Loucy (cell line): ENCODE measurements at regions not wholly inside any gene's neighbourhood (a gene's known extent, or its start where the extent isn't known, plus 50 kb on each side); places are given as distances from the start of the nearest gene placed in this dataset.

ENCODE experiments used
- H2AFZ ChIP-seq: fragments of 200-600 bp; sonication (generic); 2 replicates; pipeline ENCODE4 v1.6.0; 2016; ENCODE audit warnings: antibody characterized with exemption, mild to moderate bottlenecking, low read length, moderate library complexity
- H3F3A ChIP-seq: fragments of 200-600 bp; 2 replicates; pipeline ENCODE4 v1.6.0; 2016; ENCODE audit warnings: antibody characterized with exemption, low read depth, mild to moderate bottlenecking
- H3K27me3 ChIP-seq: fragments of 200-600 bp; sonication (generic); 2 replicates; pipeline ENCODE4 v1.6.1; 2014; ENCODE audit warnings: low read length, mild to moderate bottlenecking; ENCODE audit not compliant: insufficient read depth, poor library complexity, severe bottlenecking
- H3K36me3 ChIP-seq: fragments of 200-600 bp; sonication (generic); 2 replicates; pipeline ENCODE4 v1.6.1; 2016; ENCODE audit warnings: low read length; ENCODE audit not compliant: insufficient read depth
- H3K4me1 ChIP-seq: fragments of 200-600 bp; sonication (generic); 2 replicates; pipeline ENCODE4 v1.5.1; 2014; ENCODE audit warnings: low read length, mild to moderate bottlenecking; ENCODE audit not compliant: insufficient read depth, poor library complexity, severe bottlenecking
- H3K4me2 ChIP-seq: fragments of 200-600 bp; sonication (generic); 2 replicates; pipeline ENCODE4 v1.6.0; 2014; ENCODE audit warnings: antibody characterized with exemption, low read length, low read depth, mild to moderate bottlenecking; ENCODE audit not compliant: poor library complexity, severe bottlenecking
- H3K4me3 ChIP-seq: fragments of 200-600 bp; sonication (generic); 2 replicates; pipeline ENCODE4 v1.5.1; 2014; ENCODE audit warnings: low read length, mild to moderate bottlenecking, mixed read lengths; ENCODE audit not compliant: poor library complexity, severe bottlenecking
- H3K79me2 ChIP-seq: fragments of 200-600 bp; sonication (generic); 2 replicates; pipeline ENCODE4 v1.6.1; 2014; ENCODE audit warnings: low read length; ENCODE audit not compliant: insufficient read depth
- H3K9ac ChIP-seq: fragments of 200-600 bp; sonication (generic); 2 replicates; pipeline ENCODE4 v1.6.0; 2014; ENCODE audit warnings: mild to moderate bottlenecking, low read depth, low read length, moderate library complexity; ENCODE audit not compliant: poor library complexity, severe bottlenecking
- H3K9me2 ChIP-seq: fragments of 200-600 bp; sonication (generic); replicated peaks from 2 replicates; pipeline ENCODE4 v1.6.1; 2016; ENCODE audit warnings: low read depth, low read length, mixed read lengths
- H3K9me3 ChIP-seq: fragments of 200-600 bp; sonication (generic); 2 replicates; pipeline ENCODE4 v1.6.1; 2014; ENCODE audit warnings: mild to moderate bottlenecking, antibody characterized with exemption, low read length, low read depth; ENCODE audit not compliant: insufficient read depth
- H4K20me1 ChIP-seq: fragments of 200-600 bp; sonication (generic); 2 replicates; pipeline ENCODE4 v1.6.0; 2014; ENCODE audit warnings: antibody characterized with exemption, low read length, mild to moderate bottlenecking; ENCODE audit not compliant: insufficient read depth, poor library complexity, severe bottlenecking
- EZH2phosphoT487 ChIP-seq: fragments of 200-600 bp; IDR thresholded peaks from 2 replicates; pipeline ENCODE4 v1.6.1; 2018; ENCODE audit warnings: antibody characterized with exemption, mild to moderate bottlenecking, moderate library complexity, borderline replicate concordance
- TF ChIP-seq, protein P1 (sequence below): fragments of 200-600 bp; sonication (generic); conservative IDR thresholded peaks from 2 replicates; pipeline ENCODE4 v1.5.1; 2014; ENCODE audit warnings: mild to moderate bottlenecking, antibody characterized with exemption, low read length

DNA sequence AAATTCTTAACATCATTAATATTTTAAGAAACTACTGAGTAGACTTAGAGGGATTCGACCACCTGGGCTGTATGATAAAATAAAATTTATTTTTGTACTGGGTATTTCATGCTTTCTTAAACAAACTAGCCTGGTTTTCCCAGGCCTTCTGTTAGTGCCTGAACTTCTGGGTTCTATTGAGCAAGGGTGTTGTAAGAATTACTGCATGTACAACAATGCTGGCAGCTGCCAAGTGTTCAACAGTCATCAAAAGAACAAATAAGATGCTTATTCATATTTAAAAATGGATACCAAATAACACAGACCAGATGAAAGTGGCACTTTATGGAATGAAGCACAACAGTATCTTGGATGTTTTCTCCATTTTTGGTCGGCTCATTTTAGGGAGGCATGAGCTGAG, 123.2 kb upstream of the FBXL7 start:
- Histone ChIP-seq H3K36me3 (no peaks in the 10 kb centered on the region), H3K4me3 (no peak overlapping the region), H3K9me3 (no peaks in the 10 kb centered on the region), H2AFZ (no peak overlapping the region), H3K9me2 (no peaks in the 10 kb centered on the region), H3K4me1 (no peaks in the 10 kb centered on the region), H3K9ac (no peak overlapping the region), H4K20me1 (no peaks in the 10 kb centered on the region), H3K4me2 (no peak overlapping the region), H3F3A (no peaks in the 10 kb centered on the region), H3K79me2 (no peaks in the 10 kb centered on the region), H3K27me3 (no peaks in the 10 kb centered on the region)
- TF ChIP-seq, protein P1, sequence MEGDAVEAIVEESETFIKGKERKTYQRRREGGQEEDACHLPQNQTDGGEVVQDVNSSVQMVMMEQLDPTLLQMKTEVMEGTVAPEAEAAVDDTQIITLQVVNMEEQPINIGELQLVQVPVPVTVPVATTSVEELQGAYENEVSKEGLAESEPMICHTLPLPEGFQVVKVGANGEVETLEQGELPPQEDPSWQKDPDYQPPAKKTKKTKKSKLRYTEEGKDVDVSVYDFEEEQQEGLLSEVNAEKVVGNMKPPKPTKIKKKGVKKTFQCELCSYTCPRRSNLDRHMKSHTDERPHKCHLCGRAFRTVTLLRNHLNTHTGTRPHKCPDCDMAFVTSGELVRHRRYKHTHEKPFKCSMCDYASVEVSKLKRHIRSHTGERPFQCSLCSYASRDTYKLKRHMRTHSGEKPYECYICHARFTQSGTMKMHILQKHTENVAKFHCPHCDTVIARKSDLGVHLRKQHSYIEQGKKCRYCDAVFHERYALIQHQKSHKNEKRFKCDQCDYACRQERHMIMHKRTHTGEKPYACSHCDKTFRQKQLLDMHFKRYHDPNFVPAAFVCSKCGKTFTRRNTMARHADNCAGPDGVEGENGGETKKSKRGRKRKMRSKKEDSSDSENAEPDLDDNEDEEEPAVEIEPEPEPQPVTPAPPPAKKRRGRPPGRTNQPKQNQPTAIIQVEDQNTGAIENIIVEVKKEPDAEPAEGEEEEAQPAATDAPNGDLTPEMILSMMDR: no peak
- TF ChIP-seq EZH2phosphoT487: no peak

DNA sequence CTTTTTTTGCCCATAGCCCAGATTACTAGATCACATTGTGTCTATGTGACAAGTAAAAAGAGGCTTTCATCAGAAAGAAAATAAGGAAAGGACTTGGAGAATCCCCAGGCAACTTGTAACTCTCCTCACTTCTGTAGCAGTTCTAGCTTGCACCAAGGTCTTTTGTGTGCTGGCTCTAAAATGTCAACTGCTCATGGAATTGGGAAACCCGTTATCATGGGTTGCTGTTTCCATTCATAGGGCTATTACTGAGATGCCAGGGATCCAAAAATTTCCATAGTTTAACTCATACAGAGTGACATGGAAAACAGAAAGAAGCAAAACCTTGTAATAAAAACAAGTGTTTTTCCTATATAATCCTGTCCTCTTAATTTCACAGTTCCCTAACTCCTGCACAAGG, 123.9 kb upstream of the FBXL7 start:
- Histone ChIP-seq H3K9me2 (no peaks in the 10 kb centered on the region), H3K79me2 (no peaks in the 10 kb centered on the region), H3K9ac (no peak overlapping the region), H3K36me3 (no peaks in the 10 kb centered on the region), H2AFZ (no peak overlapping the region), H3K4me3 (no peak overlapping the region), H3K4me1 (no peaks in the 10 kb centered on the region), H3K27me3 (no peaks in the 10 kb centered on the region), H4K20me1 (no peaks in the 10 kb centered on the region), H3K9me3 (no peaks in the 10 kb centered on the region), H3K4me2 (no peak overlapping the region), H3F3A (no peaks in the 10 kb centered on the region)
- TF ChIP-seq, protein P1: no peak
- TF ChIP-seq EZH2phosphoT487: no peak

DNA sequence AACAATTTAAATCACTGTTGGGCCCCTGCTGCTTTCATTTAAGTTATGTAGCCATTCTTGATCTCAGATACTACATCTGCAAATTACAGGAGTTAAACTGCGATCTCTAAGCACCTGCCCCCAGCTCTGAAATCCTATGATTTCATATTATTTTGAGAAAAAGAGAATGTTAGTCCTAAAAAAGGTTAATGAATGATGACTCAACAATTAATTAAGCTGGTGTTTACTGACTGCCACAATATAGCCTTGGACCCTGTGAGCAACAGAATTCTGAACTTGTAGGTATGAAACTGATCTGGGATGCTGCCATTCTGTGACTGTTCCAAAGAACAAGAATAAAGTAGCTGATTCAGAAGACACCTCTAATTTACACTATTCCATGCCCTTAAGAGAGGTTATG, 124.4 kb upstream of the FBXL7 start:
- H2AFZ ChIP-seq: no peak overlapping the region
- no peaks in the 10 kb centered on the region for H3F3A ChIP-seq
- no peaks in the 10 kb centered on the region for H3K27me3 ChIP-seq
- no peaks in the 10 kb centered on the region for H3K9me2 ChIP-seq
- TF ChIP-seq, protein P1: no peak
- TF ChIP-seq EZH2phosphoT487: no peak
- no peaks in the 10 kb centered on the region for H3K4me1 ChIP-seq
- no peaks in the 10 kb centered on the region for H3K36me3 ChIP-seq
- H3K79me2 ChIP-seq: no peaks in the 10 kb centered on the region
- H3K9ac ChIP-seq: no peak overlapping the region
- H3K4me3 ChIP-seq: no peak overlapping the region
- H3K9me3 ChIP-seq: no peaks in the 10 kb centered on the region
- H4K20me1 ChIP-seq: no peaks in the 10 kb centered on the region
- no peak overlapping the region for H3K4me2 ChIP-seq
